Upper lobe of left lung (tissue), 4 donors: ENCODE measurements at regions not wholly inside any gene's neighbourhood (a gene's known extent, or its start where the extent isn't known, plus 50 kb on each side); places are given as distances from the start of the nearest gene placed in this dataset.

Experiments used
- CTCF ChIP-seq, 6 experiments: fragments of 450-650 bp in 4 of 6; fragments of 200-600 bp in 2 of 6; sonication (generic) in 2 of 6; IDR thresholded peaks; one replicate each; pipeline ENCODE4 v1.5.1; 2016 to 2019; ENCODE audit warnings: antibody characterized with exemption in 6 of 6
- EP300 ChIP-seq, 4 donors: sonication (generic); formaldehyde crosslinking; IDR thresholded peaks; one replicate each; pipeline ENCODE4 v1.5.1; 2017; ENCODE audit warnings: antibody characterized with exemption in 4 of 4, control low read depth in 2 of 4
- POLR2AphosphoS5 ChIP-seq, 2 donors: sonication (generic); formaldehyde crosslinking; IDR thresholded peaks; one replicate each; pipeline ENCODE4 v1.5.1; 2017; ENCODE audit warnings: antibody characterized with exemption in 2 of 2

DNA sequence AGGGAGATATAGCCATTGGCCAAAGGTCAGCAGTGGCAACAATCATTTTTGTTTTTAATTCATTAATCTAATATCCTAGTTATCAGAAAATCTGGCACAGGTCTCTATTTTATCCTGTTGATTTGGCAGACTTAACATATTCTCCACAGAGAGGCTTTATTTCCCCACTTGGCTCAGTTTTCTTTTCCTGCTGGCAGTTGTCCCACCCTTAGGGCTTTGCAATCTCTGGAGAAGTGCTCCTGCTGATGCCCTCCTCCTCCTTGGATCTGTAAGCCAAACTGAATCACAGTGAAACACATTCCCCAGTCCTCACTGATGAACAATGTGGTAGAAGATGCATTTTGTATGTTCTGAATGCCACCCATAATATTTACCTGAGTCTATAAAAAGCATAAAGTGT is 889.7 kb downstream of the PDHA2 start:
- TF ChIP-seq POLR2AphosphoS5 (IDR thresholded peaks at IDR 0.05): no peak
- no peak for TF ChIP-seq CTCF (IDR thresholded peaks at IDR 0.05)
- TF ChIP-seq EP300 (IDR thresholded peaks at IDR 0.05): no peak
